UCSD-AML1 (cell line): ENCODE measurements at regions not wholly inside any gene's neighbourhood (a gene's known extent, or its start where the extent isn't known, plus 50 kb on each side); places are given as distances from the start of the nearest gene placed in this dataset.

ENCODE experiments used
- DNase-seq: peaks from one replicate; lab custom pipeline; 2025; ENCODE audit not compliant: unreplicated experiment; lab: John Stamatoyannopoulos, UW

GRCh38 chr3:22208844-22209243, 457.8 kb upstream of the ZNF385D start:
- DNase-seq: no peak

GRCh38 chr3:22209578-22209977, 458.6 kb upstream of the ZNF385D start:
- DNase-seq: no peak

- DNase-seq: no peak
Measured at GRCh38 chr3:22210693-22211092, 459.7 kb upstream of the ZNF385D start.

GRCh38 chr3:22216601-22217000, 465.6 kb upstream of the ZNF385D start:
- DNase-seq: no peak

GRCh38 chr3:22225161-22225560, 474.2 kb upstream of the ZNF385D start:
- DNase-seq: no peak

- DNase-seq: no peak
Measured at GRCh38 chr3:22228705-22229104, 477.7 kb upstream of the ZNF385D start.

GRCh38 chr3:22231061-22231460, 480.1 kb upstream of the ZNF385D start:
- no peak for DNase-seq

- no peak for DNase-seq
Measured at GRCh38 chr3:22236490-22237270, 485.7 kb upstream of the ZNF385D start.

GRCh38 chr3:22239011-22239410, 488.0 kb upstream of the ZNF385D start:
- no peak for DNase-seq

GRCh38 chr3:22241110-22241509, 490.1 kb upstream of the ZNF385D start:
- no peak for DNase-seq

- DNase-seq: no peak
Measured at GRCh38 chr3:22244761-22245521, 493.9 kb upstream of the ZNF385D start.

GRCh38 chr3:22245811-22246583, 495.0 kb upstream of the ZNF385D start:
- no peak for DNase-seq

GRCh38 chr3:22249658-22250057, 498.6 kb upstream of the ZNF385D start:
- no peak for DNase-seq

- no peak for DNase-seq
Measured at GRCh38 chr3:22257252-22257651, 506.2 kb upstream of the ZNF385D start.

GRCh38 chr3:22262386-22262785, 511.4 kb upstream of the ZNF385D start:
- no peak for DNase-seq

GRCh38 chr3:22263042-22263441, 512.0 kb upstream of the ZNF385D start:
- DNase-seq: no peak

- DNase-seq: no peak
Measured at GRCh38 chr3:22265403-22265802, 514.4 kb upstream of the ZNF385D start.

- no peak for DNase-seq
Measured at GRCh38 chr3:22269831-22270230, 518.8 kb upstream of the ZNF385D start.

- no peak for DNase-seq
Measured at GRCh38 chr3:22276351-22276750, 525.3 kb upstream of the ZNF385D start.

GRCh38 chr3:22284559-22284958, 533.5 kb upstream of the ZNF385D start:
- no peak for DNase-seq

- no peak for DNase-seq
Measured at GRCh38 chr3:22288756-22289155, 537.7 kb upstream of the ZNF385D start.

GRCh38 chr3:22292681-22293080, 541.7 kb upstream of the ZNF385D start:
- DNase-seq: no peak
